Natural killer cell (primary cell): ENCODE measurements at regions not wholly inside any gene's neighbourhood (a gene's known extent, or its start where the extent isn't known, plus 50 kb on each side); places are given as distances from the start of the nearest gene placed in this dataset.

Source experiments
- ATAC-seq, 3 donors: fragments of 150-1000 bp in 2 of 3; fragments of 200-7000 bp in 1 of 3; cut with Tn5 transposase; 1 replicate in 1 of 3; 2 replicates in 2 of 3; pipeline ENCODE4 v1.10.0; 2021; ENCODE audit warnings: mild to moderate bottlenecking in 2 of 3, moderate library complexity in 2 of 3
- DNase-seq, 2 donors: peaks; one replicate each; pipeline versions ENCODE4 v3.0.0 to v3.0.0-alpha.2; 2013 to 2021; ENCODE audit warnings: mixed read lengths in 1 of 2
- H3K27ac ChIP-seq: one replicate; pipeline ENCODE4 v1.5.1; 2013; ENCODE audit warnings: mild to moderate bottlenecking, low read length
- H3K27me3 ChIP-seq: one replicate; pipeline ENCODE4 v1.6.1; 2013; ENCODE audit warnings: low read length; ENCODE audit not compliant: control insufficient read depth, insufficient read depth
- H3K36me3 ChIP-seq: one replicate; pipeline ENCODE4 v1.6.1; 2013; ENCODE audit warnings: low read length; ENCODE audit not compliant: control insufficient read depth, insufficient read depth
- H3K4me1 ChIP-seq: one replicate; pipeline ENCODE4 v1.6.1; 2013; ENCODE audit warnings: low read length; ENCODE audit not compliant: control insufficient read depth, insufficient read depth
- H3K4me3 ChIP-seq: one replicate; pipeline ENCODE4 v1.5.1; 2013; ENCODE audit warnings: low read length
- H3K9me3 ChIP-seq: one replicate; pipeline ENCODE4 v1.6.1; 2013; ENCODE audit warnings: low read length; ENCODE audit not compliant: control insufficient read depth, insufficient read depth
- H3K27ac Mint-ChIP-seq, 2 donors: one replicate each; pipeline ENCODE4 v1.8.0; 2022; ENCODE audit warnings: mild to moderate bottlenecking in 2 of 2, mixed read lengths in 2 of 2, moderate library complexity in 1 of 2
- H3K27me3 Mint-ChIP-seq, 2 donors: one replicate each; pipeline ENCODE4 v1.8.0; 2022; ENCODE audit warnings: low read depth in 2 of 2, mixed read lengths in 2 of 2
- H3K36me3 Mint-ChIP-seq: one replicate; pipeline ENCODE4 v1.8.0; 2022; ENCODE audit warnings: mixed read lengths
- H3K4me1 Mint-ChIP-seq, 2 donors: one replicate each; pipeline ENCODE4 v1.8.0; 2022; ENCODE audit warnings: mixed read lengths in 2 of 2
- H3K4me3 Mint-ChIP-seq: one replicate; pipeline ENCODE4 v1.8.0; 2022; ENCODE audit warnings: mild to moderate bottlenecking, moderate library complexity, mixed read lengths
- H3K9me3 Mint-ChIP-seq, 2 donors: one replicate each; pipeline ENCODE4 v1.8.0; 2022; ENCODE audit warnings: mixed read lengths in 2 of 2
- CTCF ChIP-seq: fragments of 200-600 bp; IDR thresholded peaks from one replicate; pipeline ENCODE4 v1.8.0; 2022; ENCODE audit warnings: antibody characterized with exemption
- WGBS: methylation state at CpG from one replicate; pipeline ENCODE4 v1.1.7; 2013; ENCODE audit warnings: missing lambda C conversion rate; ENCODE audit not compliant: insufficient coverage; 5-methylcytosine and 5-hydroxymethylcytosine counted together
- intact Hi-C: fragments of 100-400 bp; cut with micrococcal nuclease; formaldehyde crosslinking; loops from one replicate; pipeline ENCODE4 v1.14.2; 2022

- WGBS: 82% methylated on average over 5 of the region's 5 CpGs
- Histone ChIP-seq H3K27me3 (no peaks in the 10 kb centered on the region), H3K4me3 (no peak overlapping the region), H3K9me3 (no peaks in the 10 kb centered on the region), H3K4me1 (no peaks in the 10 kb centered on the region), H3K27ac (no peak overlapping the region), H3K36me3 (no peaks in the 10 kb centered on the region)
- Mint-ChIP-seq H3K4me1 (no peaks in the 10 kb centered on the region), H3K27me3 (no peaks in the 10 kb centered on the region), H3K36me3 (peaks cover 5% of the 10 kb centered on the region), H3K27ac (no peak overlapping the region), H3K9me3 (peaks cover 6 to 7% of the 10 kb centered on the region in 2 donors), H3K4me3 (no peak overlapping the region)
- TF ChIP-seq CTCF: no peak
- ATAC-seq (no peak), DNase-seq (no peak)
- intact Hi-C loops: no loop called here
These were observed 573.5 kb downstream of the KIF20B start for GRCh38 chr10:90274721-90275468.

GRCh38 chr10:90276894-90277475 is 575.6 kb downstream of the KIF20B start:
- Mint-ChIP-seq H3K27me3 (no peaks in the 10 kb centered on the region), H3K27ac (no peak overlapping the region), H3K4me3 (no peak overlapping the region), H3K4me1 (no peaks in the 10 kb centered on the region), H3K9me3 (peaks cover 8 to 9% of the 10 kb centered on the region in 2 donors), H3K36me3 (peaks cover 2% of the 10 kb centered on the region)
- intact Hi-C loops: no loop called here
- WGBS: 83% methylated on average over 4 of the region's 4 CpGs
- no peaks in the 10 kb centered on the region for H3K27me3 ChIP-seq
- no peaks in the 10 kb centered on the region for H3K4me1 ChIP-seq
- H3K36me3 ChIP-seq: no peaks in the 10 kb centered on the region
- ATAC-seq: no peak
- no peak for TF ChIP-seq CTCF
- no peak overlapping the region for H3K27ac ChIP-seq
- H3K4me3 ChIP-seq: no peak overlapping the region
- DNase-seq: no peak
- no peaks in the 10 kb centered on the region for H3K9me3 ChIP-seq

GRCh38 chr10:90286406-90286805 is 571.4 kb downstream of the HTR7 start:
- H3K4me3 Mint-ChIP-seq: no peak overlapping the region
- H3K4me3 ChIP-seq: no peak overlapping the region
- H3K27ac Mint-ChIP-seq: no peak overlapping the region
- no peaks in the 10 kb centered on the region for H3K27me3 Mint-ChIP-seq
- no peaks in the 10 kb centered on the region for H3K36me3 ChIP-seq
- ATAC-seq (no peak), DNase-seq (no peak)
- H3K27ac ChIP-seq: no peak overlapping the region
- 92% methylated on average over 1 of the region's 2 CpGs for WGBS
- H3K27me3 ChIP-seq: no peaks in the 10 kb centered on the region
- TF ChIP-seq CTCF: no peak
- H3K4me1 Mint-ChIP-seq: no peaks in the 10 kb centered on the region
- H3K9me3 ChIP-seq: peaks cover 3% of the 10 kb centered on the region
- intact Hi-C loops: no loop called here
- H3K9me3 Mint-ChIP-seq: peaks cover 12 to 14% of the 10 kb centered on the region in 2 donors
- H3K36me3 Mint-ChIP-seq: no peaks in the 10 kb centered on the region
- H3K4me1 ChIP-seq: no peaks in the 10 kb centered on the region
